GM04503 (cell line): ENCODE measurements at regions not wholly inside any gene's neighbourhood (a gene's known extent, or its start where the extent isn't known, plus 50 kb on each side); places are given as distances from the start of the nearest gene placed in this dataset.
"Not testable (repeated sequence)": the region's sequence is repeated elsewhere in the genome, so short reads cannot be mapped to it uniquely, and the experiment has no call there.

Experiments
- DNase-seq: peaks from one replicate; pipeline ENCODE4 v3.0.0-alpha.2; 2012; ENCODE audit warnings: low read depth

GRCh38 chr5:100697970-100698369 is 162.8 kb downstream of the FAM174A start:
- DNase-seq, result no peak

GRCh38 chr5:100706776-100707175 is 171.6 kb downstream of the FAM174A start:
- peak; percentile 8 for DNase-seq

GRCh38 chr5:100708645-100709171 is 173.5 kb downstream of the FAM174A start:
- no peak for DNase-seq

GRCh38 chr5:100709771-100710170 is 174.6 kb downstream of the FAM174A start:
- DNase-seq, result no peak

GRCh38 chr5:100714780-100715179 is 179.6 kb downstream of the FAM174A start:
- not testable (repeated sequence) for DNase-seq

GRCh38 chr5:100722657-100723056 is 180.4 kb downstream of the ST8SIA4 start:
- no peak for DNase-seq

- DNase-seq, result no peak
These were observed 179.9 kb downstream of the ST8SIA4 start for GRCh38 chr5:100723229-100723628.

- DNase-seq, result no peak
These were observed 177.0 kb downstream of the ST8SIA4 start for GRCh38 chr5:100726116-100726515.

- DNase-seq, result no peak
These were observed 171.3 kb downstream of the ST8SIA4 start for GRCh38 chr5:100731768-100732167.

- no peak for DNase-seq
These were observed 156.4 kb downstream of the ST8SIA4 start for GRCh38 chr5:100746730-100747129.

- DNase-seq, result no peak
These were observed 153.3 kb downstream of the ST8SIA4 start for GRCh38 chr5:100749771-100750284.

GRCh38 chr5:100755435-100755834 is 147.6 kb downstream of the ST8SIA4 start:
- DNase-seq, result no peak
